HT1080 (cell line): ENCODE measurements at regions not wholly inside any gene's neighbourhood (a gene's known extent, or its start where the extent isn't known, plus 50 kb on each side); places are given as distances from the start of the nearest gene placed in this dataset.
"Not testable (repeated sequence)": the region's sequence is repeated elsewhere in the genome, so short reads cannot be mapped to it uniquely, and the experiment has no call there.

Experiments used
- DNase-seq: peaks from one replicate; pipeline ENCODE4 v3.0.0-alpha.2; 2015; ENCODE audit warnings: low read depth

DNA sequence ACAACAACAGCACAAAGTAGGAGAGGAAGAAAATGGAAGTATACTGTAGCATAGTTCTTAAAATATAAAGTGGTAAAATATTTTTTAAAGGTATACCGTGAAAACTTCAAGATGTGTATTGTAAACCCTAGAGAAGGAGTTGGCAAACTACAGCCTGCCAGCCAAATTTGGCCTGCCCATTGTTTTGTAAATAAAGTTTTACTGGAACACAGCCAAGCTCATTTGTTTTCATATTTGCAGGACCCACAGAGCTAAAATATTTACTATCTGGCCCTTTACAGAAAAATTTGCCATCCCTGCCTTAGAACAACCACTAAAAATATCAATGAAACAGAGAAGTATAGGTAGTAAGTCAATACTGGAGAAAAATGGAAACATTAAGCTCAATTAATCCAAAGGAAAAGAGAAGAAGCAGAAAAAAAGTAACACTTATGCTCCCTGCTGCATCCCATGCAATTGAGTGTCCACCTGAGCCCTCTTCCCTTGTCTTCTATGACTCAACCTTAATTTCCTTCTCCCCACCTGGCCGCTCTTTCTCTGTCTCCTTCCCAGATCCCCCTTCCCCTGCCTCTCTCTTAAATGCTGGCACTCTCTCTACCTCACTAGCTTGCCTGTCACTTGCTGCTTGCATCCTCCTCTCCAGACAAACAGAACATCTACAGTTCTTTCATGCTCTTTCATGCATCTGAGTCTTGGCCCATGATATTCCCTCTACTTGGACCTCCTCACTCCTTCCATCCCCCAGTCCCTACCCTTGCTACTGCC lies 50.6 kb upstream of the FER start:
- no peak for DNase-seq

DNA sequence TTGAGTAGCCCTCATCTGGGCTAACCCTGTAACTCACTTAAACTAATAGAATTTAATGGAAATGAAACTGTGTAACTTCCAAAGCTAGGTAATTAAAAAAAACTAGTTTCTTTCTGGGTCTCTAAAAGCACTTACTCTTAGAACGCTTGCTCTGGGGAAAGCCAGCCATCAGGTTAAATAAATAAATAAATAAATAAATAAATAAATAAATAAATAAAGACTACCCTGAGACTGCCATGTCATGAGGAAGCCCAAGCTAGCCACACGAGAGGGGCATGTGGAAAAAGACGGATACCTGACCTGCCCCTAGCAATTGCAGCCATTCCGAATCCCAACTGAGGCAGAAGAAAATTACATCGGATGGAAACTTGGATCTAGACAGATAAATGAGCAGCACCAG lies 51.3 kb upstream of the FER start:
- no peak for DNase-seq

DNA sequence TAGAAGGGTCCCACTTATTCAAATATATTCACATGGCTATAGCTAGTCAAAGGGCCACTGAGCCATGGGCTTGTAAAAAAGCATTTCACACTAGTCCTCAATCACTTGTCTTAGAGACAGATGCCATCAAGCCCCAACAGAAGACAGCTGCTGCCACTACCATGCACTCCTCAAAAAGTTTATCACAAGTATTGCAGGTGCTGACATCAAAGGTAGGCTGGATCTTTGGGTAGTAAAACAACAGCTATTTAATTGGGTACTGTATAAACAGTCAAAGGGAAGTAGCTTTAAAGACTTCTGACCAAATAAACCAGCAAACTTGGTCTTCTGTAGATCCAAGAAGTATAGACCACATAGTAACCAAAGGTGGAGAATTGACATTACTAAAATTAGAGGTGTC lies 59.2 kb upstream of the FER start:
- no peak for DNase-seq

DNA sequence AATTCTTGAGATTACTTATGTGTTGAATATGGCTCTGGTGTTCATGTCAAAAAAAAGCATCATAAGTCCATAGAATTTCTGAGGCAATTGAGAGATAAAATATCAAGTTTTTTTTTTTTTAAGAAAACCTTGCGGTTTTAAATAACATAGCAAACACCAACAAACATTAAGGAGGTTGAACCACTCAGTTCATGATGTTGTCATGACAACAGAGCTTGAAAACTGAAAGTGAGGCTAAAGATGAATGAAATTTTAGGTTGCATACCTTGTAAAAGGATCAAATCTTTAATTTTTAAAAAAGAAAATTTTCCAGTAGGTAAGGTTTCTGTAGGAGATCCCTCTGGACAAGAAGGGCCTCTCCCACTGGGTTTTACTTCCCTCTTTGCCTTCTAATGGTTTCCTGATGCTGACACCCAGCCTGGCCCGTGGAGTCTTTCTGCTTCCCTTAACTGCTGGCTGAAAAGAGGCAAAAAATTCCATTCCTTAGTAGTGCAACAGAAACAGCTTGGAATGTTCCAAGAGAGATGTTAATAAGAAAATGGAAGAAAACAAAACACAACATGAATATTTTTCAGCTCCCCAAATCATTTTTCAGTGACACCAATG lies 60.0 kb upstream of the FER start:
- no peak for DNase-seq

GRCh38 chr5:108686676-108687075 lies 61.0 kb upstream of the FER start:
- DNase-seq = no peak

GRCh38 chr5:108685448-108686216 lies 62.1 kb upstream of the FER start:
- DNase-seq = not testable (repeated sequence)

GRCh38 chr5:108681079-108681921 lies 66.4 kb upstream of the FER start:
- peak; percentile 61 for DNase-seq

- DNase-seq = no peak
Measured at GRCh38 chr5:108678091-108678490, 69.6 kb upstream of the FER start.

GRCh38 chr5:108675736-108676135 lies 72.0 kb upstream of the FER start:
- DNase-seq = no peak

GRCh38 chr5:108672639-108673038 lies 75.1 kb upstream of the FER start:
- DNase-seq = no peak

DNA sequence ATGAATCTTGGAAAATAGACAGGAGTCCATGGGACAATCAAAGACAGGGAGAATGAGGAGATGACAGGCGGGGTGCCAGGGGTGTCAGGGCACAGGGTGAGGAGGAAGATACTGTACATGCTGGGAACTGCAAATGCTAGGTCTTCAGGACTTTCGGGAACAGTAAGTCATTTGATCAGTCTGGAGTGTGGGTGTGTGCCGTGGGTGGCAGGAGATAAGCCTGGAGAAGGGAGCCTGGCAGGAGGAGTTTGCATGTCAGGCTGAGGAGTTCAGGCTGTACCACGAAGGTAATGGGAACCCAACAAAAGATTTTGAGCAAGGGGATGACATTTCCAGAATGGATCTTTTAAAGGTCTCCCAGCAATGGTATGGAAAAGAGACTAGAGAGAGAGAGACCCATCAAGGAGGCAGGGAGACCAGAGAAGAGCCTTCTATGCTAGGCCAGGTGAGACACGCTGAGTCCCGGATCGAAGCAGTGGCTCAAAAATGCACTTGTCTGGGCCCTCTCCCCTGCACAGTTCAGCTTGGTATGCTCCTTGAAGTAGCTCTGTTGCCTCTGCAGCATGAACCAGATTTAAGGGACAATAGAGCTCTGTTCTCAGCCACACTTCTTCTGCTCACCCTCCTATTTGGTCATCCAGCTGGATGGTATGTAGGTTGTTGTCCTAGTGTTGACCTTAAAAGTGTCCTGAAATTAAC lies 77.0 kb upstream of the FER start:
- peak; percentile 13 for DNase-seq

DNA sequence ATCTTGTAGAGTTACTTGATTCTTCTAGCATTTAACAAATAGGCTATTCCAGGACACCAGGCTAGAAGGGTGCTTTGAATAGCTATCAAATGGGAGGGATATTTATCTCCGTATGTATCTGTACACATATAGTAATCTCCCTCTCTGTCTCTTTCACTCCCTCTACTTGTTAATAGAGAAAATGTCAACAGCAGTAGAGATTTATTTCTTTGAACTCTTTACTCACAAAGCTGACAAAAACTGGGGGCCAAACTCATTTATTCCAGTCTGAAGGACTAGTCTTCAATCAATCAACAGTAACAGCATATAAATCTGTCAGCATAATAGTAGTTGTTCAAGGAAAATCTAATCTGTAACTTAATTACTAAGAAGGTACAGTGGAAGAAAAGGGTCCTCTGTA lies 78.2 kb upstream of the FER start:
- no peak for DNase-seq

DNA sequence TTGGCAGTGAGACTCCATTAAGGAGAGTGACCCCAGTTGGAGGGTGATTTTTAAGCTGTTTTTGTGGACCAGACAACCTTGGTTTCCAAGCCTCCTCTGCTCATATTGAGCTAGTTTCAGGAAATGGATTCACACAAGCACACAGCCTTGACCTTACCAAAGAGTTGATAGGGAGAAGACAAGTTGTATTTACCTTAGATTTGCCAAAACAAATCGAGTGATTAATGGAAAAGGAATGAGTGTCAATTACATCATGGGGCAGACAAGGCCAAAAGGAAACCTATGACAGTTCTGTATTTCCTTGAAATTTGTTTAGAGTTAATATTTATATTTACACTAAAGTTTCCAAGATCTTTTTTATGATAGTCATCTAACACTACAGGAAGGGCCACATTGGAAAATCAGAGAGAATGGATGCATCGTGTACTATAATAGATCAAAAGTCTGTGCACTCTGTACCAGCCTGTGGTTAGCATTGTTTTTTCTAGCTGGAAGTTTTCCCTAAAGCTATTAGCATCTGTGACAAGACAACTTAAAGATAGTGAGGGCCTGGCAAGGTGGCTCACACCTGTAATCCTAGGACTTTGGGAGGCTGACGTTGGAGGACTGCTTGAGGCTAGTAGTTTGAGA lies 86.0 kb upstream of the FER start:
- DNase-seq = peak; percentile 50

DNA sequence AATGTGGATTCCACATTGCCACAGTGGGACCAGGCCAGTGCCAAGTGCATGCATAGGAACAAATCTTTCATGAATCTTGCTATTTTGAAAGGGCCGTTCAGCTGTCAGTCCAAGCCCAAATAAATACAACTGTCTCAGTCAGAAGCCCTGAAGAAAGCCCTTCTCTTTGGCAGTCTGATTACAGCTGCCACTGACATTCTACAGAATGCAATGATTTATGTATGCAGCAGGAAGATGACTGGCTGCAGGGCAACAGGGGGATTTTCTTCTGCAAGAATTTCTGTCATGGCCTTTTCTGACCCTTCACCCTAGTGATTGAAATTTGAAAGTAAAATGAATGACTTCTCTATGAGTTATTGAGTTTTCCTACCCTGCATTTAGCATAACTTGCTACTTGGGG lies 86.7 kb upstream of the FER start:
- DNase-seq = no peak

DNA sequence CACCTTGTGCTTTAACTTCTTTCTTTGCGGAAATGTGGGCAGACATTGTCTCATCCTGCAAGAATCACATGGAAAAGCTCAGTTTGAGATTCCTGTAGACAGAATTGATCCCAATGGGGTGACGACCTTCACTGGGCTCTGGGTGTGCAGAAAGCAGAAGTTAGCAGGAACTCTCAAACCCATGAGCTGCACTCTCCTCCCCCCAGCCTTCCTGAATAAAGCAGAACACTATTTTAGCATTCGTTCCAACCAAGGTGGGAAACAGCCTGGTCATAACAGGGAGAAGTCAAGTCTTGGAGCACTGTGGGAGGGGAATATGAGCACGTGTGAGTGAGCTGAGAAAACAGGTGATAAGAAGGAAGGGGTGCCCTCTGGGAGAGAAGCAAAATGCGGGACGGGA lies 87.4 kb upstream of the FER start:
- no peak for DNase-seq

DNA sequence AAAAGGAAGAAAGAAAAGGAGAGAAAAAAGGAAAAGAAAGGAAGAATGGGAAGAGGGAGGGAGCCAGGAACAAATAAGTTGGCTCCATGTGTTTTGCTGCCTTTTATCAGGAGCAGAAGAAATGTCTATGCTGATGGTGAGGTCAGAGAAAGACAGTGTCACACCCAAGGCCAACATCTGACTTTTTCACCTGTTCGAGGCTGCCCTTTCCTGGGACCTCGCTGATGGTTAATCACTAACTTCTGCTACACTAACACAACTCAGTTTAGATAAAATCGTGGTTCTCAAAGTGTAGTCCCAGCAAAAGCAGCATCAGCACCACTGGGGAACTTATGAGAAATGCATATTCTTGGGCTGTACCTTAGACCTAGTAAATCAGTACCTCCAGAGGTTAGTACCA lies 88.2 kb upstream of the FER start:
- DNase-seq = no peak

DNA sequence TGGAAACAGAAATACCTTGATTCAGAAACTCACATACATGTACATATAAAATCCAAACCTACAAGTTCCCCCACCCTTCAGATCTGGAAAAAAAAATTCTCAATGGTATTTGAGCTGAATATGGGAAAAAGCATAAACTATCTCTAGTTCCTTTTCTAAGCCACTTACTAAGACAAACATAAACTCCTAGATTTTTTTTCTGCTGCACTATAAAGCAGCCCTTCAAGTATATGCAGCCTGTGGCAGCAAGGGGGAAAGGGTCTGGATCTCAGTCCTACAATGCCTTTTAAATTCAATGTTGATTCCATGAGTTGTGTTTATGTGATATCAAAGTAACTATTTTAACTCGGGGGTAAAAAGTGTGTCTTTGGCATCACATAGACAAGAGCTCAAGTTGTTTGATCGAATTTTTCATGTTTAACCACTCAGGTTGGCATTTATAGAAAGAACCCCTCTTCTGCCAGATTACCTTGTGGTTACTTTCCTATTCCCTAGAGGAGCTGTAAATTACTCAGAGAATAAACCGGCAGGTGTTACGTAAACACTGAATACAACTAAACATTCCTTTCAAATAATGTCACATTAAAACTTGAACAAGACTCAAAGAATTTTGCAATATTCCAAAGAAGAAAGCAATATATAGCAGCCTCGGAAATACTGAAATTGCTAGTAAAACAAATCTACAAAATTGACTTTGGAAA lies 91.8 kb upstream of the FER start:
- peak; percentile 40 for DNase-seq

DNA sequence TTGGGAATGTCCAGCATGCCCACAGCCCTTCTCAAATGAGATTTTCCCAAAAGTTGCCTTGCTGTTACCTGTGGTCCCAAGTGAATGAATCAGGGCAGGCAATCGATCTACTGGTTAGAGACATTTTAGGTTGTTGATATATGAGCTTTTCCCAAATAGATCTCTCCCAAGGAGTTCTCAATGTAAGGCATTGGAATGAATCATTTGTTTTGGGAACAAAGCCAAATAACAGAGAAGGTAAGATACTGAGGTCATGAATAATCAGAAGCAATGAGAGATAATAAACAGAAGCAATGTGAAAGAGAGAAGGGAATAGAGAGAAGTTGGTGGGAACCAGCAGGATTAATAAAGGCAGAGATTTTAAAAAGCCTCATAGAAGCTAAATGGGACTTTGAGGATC lies 93.6 kb upstream of the FER start:
- DNase-seq = peak; percentile 48

GRCh38 chr5:108653201-108653600 lies 94.5 kb upstream of the FER start:
- no peak for DNase-seq

DNA sequence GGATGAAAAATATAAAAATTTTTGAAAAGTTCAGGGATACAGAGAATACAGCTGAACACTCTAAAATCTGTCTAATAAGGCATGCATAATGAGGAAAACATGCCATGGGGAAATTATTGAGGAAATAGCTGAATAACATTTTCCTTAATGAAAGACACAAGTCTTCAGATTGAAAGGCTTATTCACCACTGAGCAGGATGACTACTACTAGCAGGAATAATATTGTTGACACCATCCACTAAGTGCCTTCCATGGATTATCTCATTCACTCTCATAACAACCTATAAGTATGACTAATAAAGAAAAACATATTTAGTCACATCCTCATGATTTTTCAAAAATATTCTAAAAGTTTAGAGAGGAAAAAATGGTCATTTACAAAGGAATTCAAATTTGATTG lies 96.7 kb upstream of the FER start:
- peak; percentile 37 for DNase-seq
